A549 (cell line): ENCODE measurements at regions not wholly inside any gene's neighbourhood (a gene's known extent, or its start where the extent isn't known, plus 50 kb on each side); places are given as distances from the start of the nearest gene placed in this dataset.

ENCODE experiments used
- ATAC-seq, 2 experiments: fragments of 200-7000 bp in 1 of 2; fragments of >200 bp in 1 of 2; cut with Nextera tagmentation in 1 of 2; cut with Tn5 transposase in 1 of 2; 3 replicates each; pipeline versions ENCODE4 v1.8.0 to v1.9.1; 2018 to 2020; ENCODE audit warnings: mild to moderate bottlenecking in 1 of 2, moderate library complexity in 1 of 2
- CTCF ChIA-PET: fragments of 300-600 bp; sonication (Branson Sonifier 250); formaldehyde crosslinking; extraction: SDS; loops from one replicate; lab custom pipeline; 2021; ENCODE audit warnings: antibody characterized with exemption, inconsistent platforms; lab: Yijun Ruan, JAX
- POLR2A ChIA-PET: fragments of 350-600 bp; formaldehyde crosslinking; extraction: SDS; loops from one replicate; lab custom pipeline; 2021; ENCODE audit warnings: antibody characterized with exemption, inconsistent platforms; lab: Yijun Ruan, JAX
- DNase-seq, 2 experiments: peaks; one replicate each; pipeline versions ENCODE4 v3.0.0 to v3.0.0-alpha.2; 2011 to 2016; ENCODE audit warnings: low read depth in 1 of 2, low spot score in 1 of 2
- FAIRE-seq: peaks from 2 replicates; lab custom pipeline; 2011; peaks lifted over from hg19 to GRCh38; lab: Jason Lieb, UNC
- H3K27ac ChIP-seq, 2 experiments: fragments of >200 bp; sonication (Bioruptor Twin); formaldehyde crosslinking; 3 replicates each; pipeline ENCODE4 v1.5.1; 2016 to 2017
- H3K4me1 ChIP-seq: fragments of >200 bp; sonication (Bioruptor Twin); formaldehyde crosslinking; 3 replicates; pipeline ENCODE4 v1.6.1; 2016
- H3K4me2 ChIP-seq: fragments of >200 bp; sonication (Bioruptor Twin); formaldehyde crosslinking; 3 replicates; pipeline ENCODE4 v1.6.1; 2016
- H3K4me3 ChIP-seq: fragments of >200 bp; sonication (Bioruptor Twin); formaldehyde crosslinking; 3 replicates; pipeline ENCODE4 v1.5.1; 2016
- H3K9me3 ChIP-seq: fragments of >200 bp; sonication (Bioruptor Twin); formaldehyde crosslinking; 3 replicates; pipeline ENCODE4 v1.6.1; 2016
- CEBPB ChIP-seq, 2 experiments: fragments of >200 bp in 1 of 2; sonication (Bioruptor Twin) in 1 of 2; formaldehyde crosslinking in 1 of 2; IDR thresholded peaks; 2 replicates each; pipeline ENCODE4 v1.6.1; 2012 to 2016
- EHF ChIP-seq: fragments of 250-450 bp; sonication (Bioruptor Pico); IDR thresholded peaks from 2 replicates; pipeline ENCODE4 v1.5.0; 2020; ENCODE audit warnings: mild to moderate bottlenecking
- FOXS1 ChIP-seq: fragments of 250-450 bp; sonication (Bioruptor Pico); IDR thresholded peaks from 2 replicates; pipeline ENCODE4 v1.5.0; 2020; ENCODE audit warnings: mild to moderate bottlenecking, moderate library complexity
- HDAC2 ChIP-seq: fragments of 200-600 bp; sonication (generic); IDR thresholded peaks from 2 replicates; pipeline ENCODE4 v1.6.1; 2016
- HEYL ChIP-seq: fragments of 250-450 bp; sonication (Bioruptor Pico); IDR thresholded peaks from 2 replicates; pipeline ENCODE4 v1.8.0; 2021; ENCODE audit warnings: mild to moderate bottlenecking, moderate library complexity
- HOXA7 ChIP-seq: fragments of 250-450 bp; sonication (Bioruptor Pico); IDR thresholded peaks from 2 replicates; pipeline ENCODE4 v1.5.0; 2020; ENCODE audit warnings: mild to moderate bottlenecking, moderate library complexity
- HOXB13 ChIP-seq: fragments of 250-450 bp; sonication (Bioruptor Pico); IDR thresholded peaks from 2 replicates; pipeline ENCODE4 v1.5.0; 2020; ENCODE audit warnings: low read depth, mild to moderate bottlenecking, moderate library complexity
- JUN ChIP-seq, 2 experiments: fragments of >200 bp; sonication (Bioruptor Twin); formaldehyde crosslinking; IDR thresholded peaks; 2 replicates in 1 of 2; 3 replicates in 1 of 2; pipeline ENCODE4 v1.6.1; 2016 to 2017
- KDM1A ChIP-seq: fragments of 200-600 bp; sonication (generic); IDR thresholded peaks from 2 replicates; pipeline ENCODE4 v1.6.1; 2016; ENCODE audit warnings: low read depth, mild to moderate bottlenecking
- KDM5A ChIP-seq: fragments of 200-600 bp; sonication (generic); IDR thresholded peaks from 2 replicates; pipeline ENCODE4 v1.6.1; 2016; ENCODE audit warnings: antibody characterized with exemption, mild to moderate bottlenecking
- MYC ChIP-seq: IDR thresholded peaks from 2 replicates; pipeline ENCODE4 v1.6.1; 2012; ENCODE audit warnings: mild to moderate bottlenecking, inconsistent platforms, low read length, improper control_type of control experiment, borderline replicate concordance
- NFE2L2 ChIP-seq: fragments of 150-350 bp; conservative IDR thresholded peaks from 2 replicates; pipeline ENCODE4 v1.6.1; 2014; ENCODE audit warnings: low read length
- SREBF2 ChIP-seq: fragments of 450-650 bp; IDR thresholded peaks from 2 replicates; pipeline ENCODE4 v1.6.1; 2014; ENCODE audit warnings: mild to moderate bottlenecking, moderate library complexity
- TFCP2L1 ChIP-seq: fragments of 250-450 bp; sonication (Bioruptor Pico); IDR thresholded peaks from 2 replicates; pipeline ENCODE4 v1.5.0; 2021; ENCODE audit warnings: mild to moderate bottlenecking
- TP53 ChIP-seq: fragments of 250-450 bp; sonication (Bioruptor Pico); IDR thresholded peaks from 2 replicates; pipeline ENCODE4 v1.5.0; 2021; ENCODE audit warnings: mild to moderate bottlenecking, moderate library complexity
- ZC3H11A ChIP-seq: fragments of 450-650 bp; IDR thresholded peaks from 2 replicates; pipeline ENCODE4 v1.6.1; 2014; ENCODE audit warnings: antibody characterized with exemption, mild to moderate bottlenecking
- ZNF302 ChIP-seq: fragments of 250-450 bp; sonication (Bioruptor Pico); IDR thresholded peaks from 2 replicates; pipeline ENCODE4 v1.9.0; 2021; ENCODE audit warnings: inconsistent platforms, mild to moderate bottlenecking, moderate library complexity
- WGBS: methylation state at CpG from one replicate; pipeline ENCODE4 v1.1.6; 2017; ENCODE audit errors: missing lambda C conversion rate; 5-methylcytosine and 5-hydroxymethylcytosine counted together
- TF ChIP-seq, protein P1 (sequence below): IDR thresholded peaks from 2 replicates; pipeline ENCODE4 v1.6.1; 2012; ENCODE audit warnings: low read depth, borderline replicate concordance
- TF ChIP-seq, protein P2 (sequence below): fragments of >200 bp; sonication (Bioruptor Twin); formaldehyde crosslinking; IDR thresholded peaks from 3 replicates; pipeline ENCODE4 v1.5.1; 2016
- TF ChIP-seq, protein P3 (sequence below): fragments of 450-650 bp; IDR thresholded peaks from 2 replicates; pipeline ENCODE4 v1.6.1; 2014; ENCODE audit warnings: antibody characterized with exemption

DNA sequence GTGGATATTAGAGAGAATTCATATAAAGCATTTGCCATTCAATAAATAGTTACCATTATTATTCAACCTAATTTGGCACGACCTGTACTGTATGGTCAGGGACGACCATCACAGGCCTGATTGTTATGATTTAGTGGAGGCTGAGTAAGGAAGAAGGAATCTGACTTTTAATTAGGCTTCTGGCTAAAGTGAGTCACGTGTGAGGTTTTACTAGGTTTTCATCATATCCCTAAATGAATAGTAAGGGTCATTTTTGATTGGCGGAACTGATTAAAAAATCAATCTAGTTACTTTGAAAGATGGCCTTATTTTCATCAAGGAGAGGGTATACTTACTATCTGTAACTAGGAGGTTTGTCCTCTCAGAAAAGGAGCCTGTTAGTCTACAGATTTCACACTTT is 143.4 kb downstream of the ADCYAP1 start:
- TF ChIP-seq KDM5A (no peak), SREBF2 (no peak), HEYL (CRISPR knock-in tag) (no peak), HDAC2 (no peak)
- TF ChIP-seq, protein P1, sequence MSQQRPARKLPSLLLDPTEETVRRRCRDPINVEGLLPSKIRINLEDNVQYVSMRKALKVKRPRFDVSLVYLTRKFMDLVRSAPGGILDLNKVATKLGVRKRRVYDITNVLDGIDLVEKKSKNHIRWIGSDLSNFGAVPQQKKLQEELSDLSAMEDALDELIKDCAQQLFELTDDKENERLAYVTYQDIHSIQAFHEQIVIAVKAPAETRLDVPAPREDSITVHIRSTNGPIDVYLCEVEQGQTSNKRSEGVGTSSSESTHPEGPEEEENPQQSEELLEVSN: no peak
- CTCF ChIA-PET: no interaction called here
- no peak for ATAC-seq

DNA sequence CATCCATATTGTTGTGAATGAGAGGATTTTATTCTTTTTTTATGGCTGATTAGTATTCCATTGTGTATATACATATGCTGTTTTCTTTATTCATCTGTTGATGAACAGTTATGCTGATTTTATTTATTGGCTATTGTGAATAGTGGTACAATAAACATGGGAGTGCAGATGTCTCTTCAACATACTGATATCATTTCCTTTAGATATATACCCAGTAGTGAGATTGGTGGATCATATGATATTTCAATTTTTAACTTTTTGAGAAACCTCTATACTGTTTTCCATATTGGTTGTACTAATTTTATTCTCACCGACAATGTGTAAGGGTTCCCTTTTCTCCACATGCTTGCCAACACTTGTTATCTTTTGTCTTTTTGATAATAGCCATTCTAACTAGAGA is 144.5 kb downstream of the ADCYAP1 start:
- 94% methylated on average over 1 of the region's 1 CpG for WGBS
- Histone ChIP-seq H3K4me3 (no peak overlapping the region), H3K4me2 (no peak overlapping the region), H3K27ac (no peak overlapping the region), H3K9me3 (no peaks in the 10 kb centered on the region), H3K4me1 (no peaks in the 10 kb centered on the region)
- no peak for FAIRE-seq
- ChIA-PET POLR2A (no interaction called here), CTCF (no interaction called here)
- DNase-seq: no peak
- no peak for ATAC-seq
- TF ChIP-seq MYC (no peak), ZC3H11A (no peak), SREBF2 (no peak), KDM1A (no peak), HOXA7 (CRISPR knock-in tag) (no peak), TFCP2L1 (CRISPR knock-in tag) (no peak), EHF (no peak), HOXB13 (no peak), TP53 (no peak), FOXS1 (CRISPR knock-in tag) (no peak), CEBPB (IDR thresholded peaks at IDR 0.05) (no peak)
- TF ChIP-seq, protein P2, sequence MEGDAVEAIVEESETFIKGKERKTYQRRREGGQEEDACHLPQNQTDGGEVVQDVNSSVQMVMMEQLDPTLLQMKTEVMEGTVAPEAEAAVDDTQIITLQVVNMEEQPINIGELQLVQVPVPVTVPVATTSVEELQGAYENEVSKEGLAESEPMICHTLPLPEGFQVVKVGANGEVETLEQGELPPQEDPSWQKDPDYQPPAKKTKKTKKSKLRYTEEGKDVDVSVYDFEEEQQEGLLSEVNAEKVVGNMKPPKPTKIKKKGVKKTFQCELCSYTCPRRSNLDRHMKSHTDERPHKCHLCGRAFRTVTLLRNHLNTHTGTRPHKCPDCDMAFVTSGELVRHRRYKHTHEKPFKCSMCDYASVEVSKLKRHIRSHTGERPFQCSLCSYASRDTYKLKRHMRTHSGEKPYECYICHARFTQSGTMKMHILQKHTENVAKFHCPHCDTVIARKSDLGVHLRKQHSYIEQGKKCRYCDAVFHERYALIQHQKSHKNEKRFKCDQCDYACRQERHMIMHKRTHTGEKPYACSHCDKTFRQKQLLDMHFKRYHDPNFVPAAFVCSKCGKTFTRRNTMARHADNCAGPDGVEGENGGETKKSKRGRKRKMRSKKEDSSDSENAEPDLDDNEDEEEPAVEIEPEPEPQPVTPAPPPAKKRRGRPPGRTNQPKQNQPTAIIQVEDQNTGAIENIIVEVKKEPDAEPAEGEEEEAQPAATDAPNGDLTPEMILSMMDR: no peak
- TF ChIP-seq, protein P3, sequence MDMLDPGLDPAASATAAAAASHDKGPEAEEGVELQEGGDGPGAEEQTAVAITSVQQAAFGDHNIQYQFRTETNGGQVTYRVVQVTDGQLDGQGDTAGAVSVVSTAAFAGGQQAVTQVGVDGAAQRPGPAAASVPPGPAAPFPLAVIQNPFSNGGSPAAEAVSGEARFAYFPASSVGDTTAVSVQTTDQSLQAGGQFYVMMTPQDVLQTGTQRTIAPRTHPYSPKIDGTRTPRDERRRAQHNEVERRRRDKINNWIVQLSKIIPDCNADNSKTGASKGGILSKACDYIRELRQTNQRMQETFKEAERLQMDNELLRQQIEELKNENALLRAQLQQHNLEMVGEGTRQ: no peak

More for the DNA sequence above, 143.4 kb downstream of the ADCYAP1 start:
- no peaks in the 10 kb centered on the region for H3K4me1 ChIP-seq
- FAIRE-seq (no peak), DNase-seq (no peak)
- no peak overlapping the region for H3K4me3 ChIP-seq
- H3K4me2 ChIP-seq: no peak overlapping the region
- 24% methylated on average over 4 of the region's 4 CpGs for WGBS
- no peaks in the 10 kb centered on the region for H3K9me3 ChIP-seq
- no peak overlapping the region for H3K27ac ChIP-seq
- POLR2A ChIA-PET: no interaction called here

DNA sequence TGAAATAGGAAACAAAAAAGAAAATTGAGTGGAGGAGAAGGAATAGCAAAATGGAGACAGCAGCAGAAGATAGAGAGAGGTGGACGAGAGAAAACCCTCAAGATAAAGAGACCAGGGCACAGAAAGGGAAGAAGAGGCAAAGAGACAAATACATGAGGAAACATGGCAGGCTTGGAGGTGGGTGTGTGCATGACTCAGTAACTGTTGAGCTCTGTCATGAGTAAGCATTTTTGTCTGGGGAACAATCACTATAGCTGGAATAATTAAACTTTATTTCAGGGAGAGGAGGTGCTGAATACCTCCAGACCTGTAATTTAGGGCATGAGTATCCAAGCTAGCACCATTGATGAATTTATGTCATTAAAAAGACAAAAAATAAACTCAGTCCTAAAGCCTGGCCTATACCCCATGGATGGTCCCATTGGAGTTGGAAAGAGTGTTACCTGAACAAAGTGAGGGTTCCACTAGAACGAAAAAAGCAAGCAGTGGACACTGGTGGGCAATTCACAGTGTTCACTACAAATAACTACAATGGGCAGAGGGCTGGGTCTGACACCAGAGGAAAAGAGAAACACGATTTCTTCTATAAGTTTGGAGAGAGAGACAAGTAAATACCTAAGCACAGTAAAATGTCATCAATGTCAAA is 145.5 kb downstream of the ADCYAP1 start:
- ChIA-PET POLR2A (no interaction called here), CTCF (no interaction called here)
- DNase-seq: no peak
- TF ChIP-seq CEBPB (IDR thresholded peaks at IDR 0.05) (no peak), ZNF302 (CRISPR knock-in tag) (no peak), JUN (IDR thresholded peaks at IDR 0.05) (no peak), NFE2L2 (no peak)
- H3K4me1 ChIP-seq: no peaks in the 10 kb centered on the region
- H3K4me3 ChIP-seq: no peak overlapping the region
- ATAC-seq: no peak
- no peak overlapping the region for H3K4me2 ChIP-seq
- 8% methylated on average over 3 of the region's 3 CpGs for WGBS
- H3K27ac ChIP-seq: no peak overlapping the region
- H3K9me3 ChIP-seq: no peaks in the 10 kb centered on the region
- no peak for FAIRE-seq
